LNCAP (cell line): ENCODE measurements at regions not wholly inside any gene's neighbourhood (a gene's known extent, or its start where the extent isn't known, plus 50 kb on each side); places are given as distances from the start of the nearest gene placed in this dataset.

Source experiments
- TF ChIP-seq, protein P1 (sequence below): fragments of 450-650 bp; IDR thresholded peaks from 2 replicates; pipeline ENCODE4 v1.5.1; 2017; ENCODE audit warnings: mild to moderate bottlenecking

- TF ChIP-seq, protein P1, sequence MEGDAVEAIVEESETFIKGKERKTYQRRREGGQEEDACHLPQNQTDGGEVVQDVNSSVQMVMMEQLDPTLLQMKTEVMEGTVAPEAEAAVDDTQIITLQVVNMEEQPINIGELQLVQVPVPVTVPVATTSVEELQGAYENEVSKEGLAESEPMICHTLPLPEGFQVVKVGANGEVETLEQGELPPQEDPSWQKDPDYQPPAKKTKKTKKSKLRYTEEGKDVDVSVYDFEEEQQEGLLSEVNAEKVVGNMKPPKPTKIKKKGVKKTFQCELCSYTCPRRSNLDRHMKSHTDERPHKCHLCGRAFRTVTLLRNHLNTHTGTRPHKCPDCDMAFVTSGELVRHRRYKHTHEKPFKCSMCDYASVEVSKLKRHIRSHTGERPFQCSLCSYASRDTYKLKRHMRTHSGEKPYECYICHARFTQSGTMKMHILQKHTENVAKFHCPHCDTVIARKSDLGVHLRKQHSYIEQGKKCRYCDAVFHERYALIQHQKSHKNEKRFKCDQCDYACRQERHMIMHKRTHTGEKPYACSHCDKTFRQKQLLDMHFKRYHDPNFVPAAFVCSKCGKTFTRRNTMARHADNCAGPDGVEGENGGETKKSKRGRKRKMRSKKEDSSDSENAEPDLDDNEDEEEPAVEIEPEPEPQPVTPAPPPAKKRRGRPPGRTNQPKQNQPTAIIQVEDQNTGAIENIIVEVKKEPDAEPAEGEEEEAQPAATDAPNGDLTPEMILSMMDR: no peak
These were observed 255.4 kb upstream of the TTC29 start for GRCh38 chr4:147201016-147201415.

DNA sequence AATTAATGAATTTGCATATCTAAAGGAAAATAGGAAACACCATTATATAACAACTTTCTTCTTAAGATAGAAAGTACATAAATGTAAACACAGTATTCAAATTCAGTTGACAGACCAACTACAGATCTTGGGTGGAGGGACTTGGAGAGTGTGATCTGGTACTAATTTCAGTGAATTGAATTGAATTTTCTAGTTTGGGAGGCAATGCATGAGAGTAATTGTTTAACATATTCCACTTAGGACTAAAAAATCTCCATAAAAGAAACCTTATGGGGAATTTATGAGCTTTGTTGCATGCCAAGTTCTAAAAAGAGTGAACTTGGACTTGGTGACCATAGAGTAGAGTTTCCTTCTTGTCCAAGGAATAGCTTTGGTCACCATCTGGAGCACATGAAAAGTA is 261.1 kb upstream of the TTC29 start:
- TF ChIP-seq, protein P1: no peak

DNA sequence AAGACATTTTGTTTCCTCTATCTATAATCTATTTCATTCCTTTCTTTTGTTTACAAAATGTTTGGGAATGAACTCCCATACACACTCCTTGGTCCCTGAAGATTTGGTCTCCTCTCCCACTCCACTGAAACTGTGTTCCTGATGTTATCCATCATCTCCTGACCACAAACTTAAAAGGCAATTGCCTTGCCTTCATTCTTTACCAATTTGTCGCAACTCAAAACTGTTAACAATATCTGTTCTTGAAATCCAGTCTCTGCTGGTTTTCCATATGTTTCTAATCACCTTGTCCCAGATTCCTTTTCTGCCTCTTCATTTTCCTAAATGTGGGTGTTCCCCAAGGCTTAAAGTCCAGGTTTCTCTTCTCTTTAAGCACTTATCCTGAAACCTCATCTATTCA is 262.2 kb upstream of the TTC29 start:
- TF ChIP-seq, protein P1: no peak

DNA sequence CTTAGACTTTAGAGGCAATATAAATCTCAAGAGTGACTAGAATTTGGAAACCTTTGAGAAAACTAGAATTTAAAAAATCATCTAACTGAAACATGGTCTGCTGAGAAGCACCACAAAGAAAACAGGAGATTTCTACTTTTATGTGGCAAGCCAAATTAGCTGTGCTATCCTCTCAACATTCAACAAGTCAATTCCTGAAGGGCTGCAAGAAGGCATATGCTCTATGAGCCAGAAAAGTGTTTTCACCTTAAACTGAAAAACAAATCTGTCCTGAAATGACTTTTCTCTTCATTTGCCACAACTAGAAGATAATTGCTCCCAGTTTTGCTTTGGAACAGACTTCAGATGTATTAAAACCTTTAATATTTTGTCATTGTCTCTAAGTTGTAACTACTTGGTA is 263.2 kb upstream of the EDNRA start:
- TF ChIP-seq, protein P1: no peak

DNA sequence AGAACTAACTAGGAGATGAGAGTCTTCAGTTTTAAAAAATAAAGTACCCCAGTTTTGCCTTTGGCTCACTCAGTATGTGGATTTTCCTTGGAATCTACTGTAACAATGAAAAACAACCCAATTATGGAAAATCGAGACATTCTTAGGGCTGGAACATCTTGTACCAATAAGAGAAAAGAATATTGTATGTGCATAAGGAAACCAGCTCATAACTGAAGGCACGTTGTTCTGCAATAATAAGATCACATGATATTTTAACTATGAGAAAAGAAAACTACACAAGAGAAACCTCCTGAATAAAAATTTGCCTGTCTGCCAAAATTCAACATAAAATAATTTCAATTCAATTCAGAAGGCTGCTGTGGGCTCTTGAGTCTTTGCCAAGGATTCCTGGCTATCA is 261.8 kb upstream of the EDNRA start:
- TF ChIP-seq, protein P1: no peak

- TF ChIP-seq, protein P1: no peak
These were observed 260.1 kb upstream of the EDNRA start for GRCh38 chr4:147220833-147221232.

DNA sequence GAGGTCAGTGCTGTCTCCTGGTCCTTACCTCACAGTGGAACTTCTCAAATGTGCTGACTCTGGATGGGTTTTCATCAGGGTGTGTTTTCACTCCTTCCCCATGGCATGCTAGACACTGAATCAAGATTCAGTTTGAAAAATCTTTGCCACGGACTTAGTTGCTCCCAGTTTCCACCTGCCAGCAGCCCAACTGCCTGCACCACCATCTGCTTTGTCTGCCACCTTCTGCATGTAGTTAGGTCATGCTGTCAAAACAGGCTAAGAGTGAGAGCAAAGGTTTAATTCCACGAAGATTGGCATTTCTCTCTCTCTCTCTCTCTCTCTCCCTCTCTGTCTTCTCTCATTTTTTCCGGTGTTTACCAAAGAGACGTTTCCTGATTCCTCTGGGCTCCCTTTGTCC is 258.0 kb upstream of the EDNRA start:
- TF ChIP-seq, protein P1: no peak

DNA sequence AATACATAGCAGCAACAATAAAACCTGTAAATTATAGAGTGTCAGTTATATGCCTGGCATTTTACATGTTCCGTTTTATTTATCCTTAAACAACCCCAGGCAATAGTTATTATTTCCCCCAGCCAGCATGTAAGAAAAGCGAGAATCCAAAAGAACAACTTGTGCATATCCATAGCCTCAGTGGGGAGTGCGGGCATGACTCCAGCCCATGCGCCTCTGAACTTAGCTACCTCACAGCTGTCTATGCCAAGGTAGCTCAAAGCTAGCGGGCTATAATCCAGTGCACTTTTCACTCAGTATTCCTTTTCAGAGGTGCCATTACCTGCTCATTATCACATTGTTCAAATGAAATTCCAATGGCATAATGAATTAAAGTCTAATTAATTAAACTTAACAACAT is 257.3 kb upstream of the EDNRA start:
- TF ChIP-seq, protein P1: no peak
